ENCODE measurements at regions not wholly inside any gene's neighbourhood (a gene's known extent, or its start where the extent isn't known, plus 50 kb on each side); places are given as distances from the start of the nearest gene placed in this dataset.

DNA sequence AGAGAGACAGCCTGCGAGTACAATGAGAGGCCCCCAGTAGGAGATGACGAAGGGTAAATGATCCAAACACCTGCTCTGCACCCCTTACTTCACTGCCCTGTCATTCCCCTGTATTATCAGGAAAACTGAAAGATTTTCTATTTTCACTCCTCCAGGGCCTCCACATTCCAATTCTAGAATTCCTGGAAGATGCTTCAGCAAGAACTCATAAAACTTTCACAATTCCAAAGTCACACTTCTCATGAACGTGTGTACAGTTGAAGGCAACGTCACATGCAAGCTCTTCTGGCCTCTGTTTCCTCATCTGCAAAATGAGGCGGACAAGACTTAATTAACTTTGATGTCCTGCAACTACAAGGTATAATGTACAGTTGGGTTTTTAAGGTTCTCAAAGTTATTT, 62.8 kb upstream of the SPATA12 start:
- no peak overlapping the region for H3K4me3 ChIP-seq (ENCODE audit: low read length)
- intact Hi-C loops (cut with DNase I): loop anchor here (5.0 to 10.0 kb wide), 5 partner anchors 77 to 227 kb away; partner anchors contain the start of gene APPL1 (in 1 of the 4)
- no peak for DNase-seq
- 72% methylated on average over 5 of the region's 5 CpGs for WGBS
- no peaks in the 10 kb centered on the region for H3K27me3 ChIP-seq (ENCODE audit: control insufficient read depth, insufficient read depth)
- ATAC-seq: peak in 1 of 2 donors; percentile 13
- H3K27ac ChIP-seq (ENCODE audit: low read length): no peak overlapping the region
- H3K9me3 ChIP-seq (ENCODE audit: control insufficient read depth, low read length): no peaks in the 10 kb centered on the region
- H3K4me1 ChIP-seq (ENCODE audit: control insufficient read depth, insufficient read depth, low read length): peaks cover 2% of the 10 kb centered on the region

DNA sequence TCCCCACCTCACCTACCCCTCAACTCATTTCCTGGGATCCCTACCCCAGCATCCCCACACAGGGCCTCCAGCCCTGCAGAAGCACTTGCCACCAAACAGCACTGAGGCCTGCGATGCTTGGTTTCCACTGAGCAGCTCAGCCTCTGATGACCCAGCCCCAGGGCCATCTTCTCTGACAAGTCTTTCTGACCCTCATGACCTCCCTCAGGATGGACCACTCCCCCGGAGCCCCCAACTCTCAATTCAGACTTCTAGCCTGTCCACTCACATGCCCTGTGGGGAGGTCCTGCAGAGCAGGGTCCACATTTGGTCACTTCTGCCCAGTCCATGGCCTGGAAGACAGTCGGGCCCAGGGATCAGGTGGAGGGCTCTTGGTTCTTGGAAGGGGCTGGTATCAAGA, 63.4 kb upstream of the SPATA12 start:
- H3K4me1 ChIP-seq (ENCODE audit: control insufficient read depth, insufficient read depth, low read length): peaks cover 2% of the 10 kb centered on the region
- H3K9me3 ChIP-seq (ENCODE audit: control insufficient read depth, low read length): no peaks in the 10 kb centered on the region
- over 99% methylated on average over 3 of the region's 3 CpGs for WGBS
- no peak for DNase-seq
- no peak overlapping the region for H3K4me3 ChIP-seq (ENCODE audit: low read length)
- intact Hi-C loops (cut with DNase I): loop anchor here (5.0 to 10.0 kb wide), 5 partner anchors 78 to 228 kb away; partner anchors contain the start of gene APPL1 (in 1 of the 4)
- ATAC-seq: peak in 1 of 2 donors; percentile 6
- no peaks in the 10 kb centered on the region for H3K27me3 ChIP-seq (ENCODE audit: control insufficient read depth, insufficient read depth)
- no peak overlapping the region for H3K27ac ChIP-seq (ENCODE audit: low read length)

DNA sequence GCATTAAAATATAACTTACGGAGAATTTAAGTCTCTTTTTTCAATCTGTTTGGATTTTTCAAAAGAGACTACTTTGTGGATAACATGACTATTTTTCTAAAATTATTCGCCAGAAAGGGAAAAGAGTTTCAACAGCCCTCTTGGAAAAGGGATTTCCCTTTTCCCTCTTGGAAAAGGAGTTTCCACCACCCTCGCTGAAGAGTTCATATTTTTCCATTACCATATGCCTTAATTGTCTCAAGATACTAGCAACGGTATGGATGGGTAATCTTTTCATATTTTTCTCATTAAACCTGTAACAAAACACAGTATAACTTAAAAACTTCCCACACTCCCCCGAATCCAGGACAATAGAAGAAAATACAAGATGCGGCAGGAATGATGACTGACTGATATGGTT, 66.1 kb upstream of the SPATA12 start:
- H3K27me3 ChIP-seq (ENCODE audit: control insufficient read depth, insufficient read depth): no peaks in the 10 kb centered on the region
- no peaks in the 10 kb centered on the region for H3K9me3 ChIP-seq (ENCODE audit: control insufficient read depth, low read length)
- intact Hi-C loops (cut with DNase I): loop anchor here (10.0 kb wide), 4 partner anchors 80 to 230 kb away; partner anchors contain the start of gene APPL1 (in 1 of the 4)
- no peak for ATAC-seq
- H3K27ac ChIP-seq (ENCODE audit: low read length): no peak overlapping the region
- peaks cover 4% of the 10 kb centered on the region for H3K4me1 ChIP-seq (ENCODE audit: control insufficient read depth, insufficient read depth, low read length)
- no peak overlapping the region for H3K4me3 ChIP-seq (ENCODE audit: low read length)
- 79% methylated on average over 6 of the region's 6 CpGs for WGBS
- no peak for DNase-seq

DNA sequence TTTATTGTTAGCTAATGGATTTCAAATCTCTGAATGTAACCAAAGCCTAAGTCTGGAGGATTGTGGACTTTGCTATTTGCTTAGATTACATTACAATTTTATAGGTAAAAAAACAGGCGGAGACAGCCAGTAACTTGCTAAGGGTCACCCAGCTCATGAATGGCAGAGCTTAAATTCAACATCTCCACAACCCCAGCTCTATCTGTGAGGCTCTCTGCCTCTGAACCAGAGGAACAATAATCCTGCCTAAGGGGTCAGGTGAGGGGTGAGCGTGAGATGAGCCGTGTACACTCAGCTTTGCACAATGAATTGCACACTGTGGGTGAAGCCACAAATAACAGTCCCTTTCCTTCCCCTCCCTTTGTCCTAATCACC, 69.8 kb upstream of the SPATA12 start:
- ATAC-seq (peak in 1 of 2 donors; percentile 27), DNase-seq (no peak)
- Histone ChIP-seq H3K27me3 (ENCODE audit: control insufficient read depth, insufficient read depth) (no peaks in the 10 kb centered on the region), H3K9me3 (ENCODE audit: control insufficient read depth, low read length) (no peaks in the 10 kb centered on the region), H3K27ac (ENCODE audit: low read length) (no peak overlapping the region), H3K4me3 (ENCODE audit: low read length) (no peak overlapping the region), H3K4me1 (ENCODE audit: control insufficient read depth, insufficient read depth, low read length) (peaks cover 3% of the 10 kb centered on the region)
- 75% methylated on average over 3 of the region's 3 CpGs for WGBS
- intact Hi-C loops (cut with DNase I): loop anchor here (10.0 kb wide), 4 partner anchors 84 to 234 kb away; partner anchors contain the start of gene APPL1 (in 1 of the 4)

DNA sequence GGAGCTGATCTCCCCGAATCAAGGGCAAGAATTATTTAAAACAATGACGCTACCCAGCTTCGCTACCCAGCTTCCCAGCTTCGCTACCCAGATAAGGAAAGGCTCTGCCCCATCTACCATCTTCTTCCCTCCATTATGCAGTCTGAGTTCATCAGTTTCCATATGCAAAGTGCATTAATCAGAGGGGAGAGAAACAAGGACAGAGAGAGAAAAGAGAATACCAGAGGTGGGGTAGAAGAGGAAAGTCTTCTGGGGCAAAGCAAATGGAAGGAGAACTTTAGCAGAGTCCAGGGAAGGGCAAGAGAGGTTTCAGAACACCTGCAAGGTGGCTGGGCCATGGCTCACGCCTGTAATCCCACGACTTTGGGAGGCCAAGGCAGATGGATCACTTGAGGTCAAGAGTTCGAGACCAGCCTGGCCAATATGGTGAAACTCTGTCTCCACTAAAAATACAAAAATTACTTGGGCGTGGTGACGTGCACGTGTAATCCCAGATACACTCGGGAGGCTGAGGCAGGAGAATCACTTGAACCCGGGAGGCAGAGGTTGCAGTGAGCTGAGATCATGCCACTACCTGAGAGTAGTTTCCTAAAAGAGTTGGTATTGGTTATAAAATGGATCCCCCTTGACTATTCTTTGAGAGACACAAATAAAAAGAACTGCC, 70.4 kb upstream of the SPATA12 start:
- Histone ChIP-seq H3K4me1 (ENCODE audit: control insufficient read depth, insufficient read depth, low read length) (peaks cover 3% of the 10 kb centered on the region), H3K27me3 (ENCODE audit: control insufficient read depth, insufficient read depth) (no peaks in the 10 kb centered on the region), H3K27ac (ENCODE audit: low read length) (no peak overlapping the region), H3K4me3 (ENCODE audit: low read length) (no peak overlapping the region), H3K9me3 (ENCODE audit: control insufficient read depth, low read length) (no peaks in the 10 kb centered on the region)
- ATAC-seq: no peak
- intact Hi-C loops (cut with DNase I): loop anchor here (2.0 to 10.0 kb wide), 10 partner anchors 65 to 288 kb away; partner anchors contain the start of genes ARHGEF3 (in 3 of the 4) and APPL1 (in 1 of the 4)
- no peak for DNase-seq
- 75% methylated on average over 12 of the region's 12 CpGs for WGBS

DNA sequence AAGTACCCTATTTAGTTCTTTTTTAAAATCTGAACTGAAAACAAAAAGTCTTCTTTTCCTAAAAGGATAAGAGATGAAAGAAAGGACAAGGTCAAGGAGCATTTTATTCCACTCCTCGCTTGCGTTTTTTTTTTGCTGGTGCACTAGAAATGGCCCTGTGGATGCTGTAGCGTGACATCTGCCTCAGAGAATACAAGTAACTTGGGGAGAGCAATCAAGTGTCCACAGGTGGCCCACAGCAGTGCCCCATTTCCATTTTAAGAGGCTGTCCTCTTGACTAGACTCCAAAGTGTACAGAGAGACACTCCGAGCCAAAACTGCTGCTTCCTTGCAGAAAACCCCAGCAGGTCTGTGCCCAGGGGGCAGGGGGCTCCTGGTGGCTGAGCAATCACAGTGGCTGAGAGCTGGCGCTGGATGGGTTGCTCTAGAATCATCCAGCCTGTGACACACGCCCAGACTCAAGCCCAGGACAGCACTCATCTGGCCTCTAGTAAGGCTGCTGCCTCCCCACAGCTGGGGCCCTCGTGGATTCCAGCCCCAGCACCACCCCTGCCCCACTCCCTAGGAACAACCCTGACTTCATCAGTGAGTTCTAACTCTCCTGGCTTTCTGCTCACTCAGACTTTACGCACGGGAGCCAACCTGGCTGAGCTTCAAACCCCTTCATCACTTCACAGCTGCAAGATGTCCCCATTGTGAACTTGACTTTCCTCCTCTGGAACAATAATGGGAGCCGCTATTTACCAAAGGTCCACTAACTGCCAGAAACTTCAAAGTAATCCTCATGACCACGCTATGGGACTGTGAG, 71.1 kb upstream of the SPATA12 start:
- intact Hi-C loops (cut with DNase I): loop anchor here (2.0 to 10.0 kb wide), 6 partner anchors 65 to 287 kb away; partner anchors contain the start of gene ARHGEF3 (in 3 of the 4)
- peak; percentile 69 to 75 for ATAC-seq
- Histone ChIP-seq H3K9me3 (ENCODE audit: control insufficient read depth, low read length) (no peaks in the 10 kb centered on the region), H3K4me1 (ENCODE audit: control insufficient read depth, insufficient read depth, low read length) (peaks cover 3% of the 10 kb centered on the region), H3K27me3 (ENCODE audit: control insufficient read depth, insufficient read depth) (no peaks in the 10 kb centered on the region), H3K4me3 (ENCODE audit: low read length) (no peak overlapping the region), H3K27ac (ENCODE audit: low read length) (no peak overlapping the region)
- WGBS: 38% methylated on average over 11 of the region's 11 CpGs
- peak; percentile 66 to 84 (median 82) for DNase-seq

DNA sequence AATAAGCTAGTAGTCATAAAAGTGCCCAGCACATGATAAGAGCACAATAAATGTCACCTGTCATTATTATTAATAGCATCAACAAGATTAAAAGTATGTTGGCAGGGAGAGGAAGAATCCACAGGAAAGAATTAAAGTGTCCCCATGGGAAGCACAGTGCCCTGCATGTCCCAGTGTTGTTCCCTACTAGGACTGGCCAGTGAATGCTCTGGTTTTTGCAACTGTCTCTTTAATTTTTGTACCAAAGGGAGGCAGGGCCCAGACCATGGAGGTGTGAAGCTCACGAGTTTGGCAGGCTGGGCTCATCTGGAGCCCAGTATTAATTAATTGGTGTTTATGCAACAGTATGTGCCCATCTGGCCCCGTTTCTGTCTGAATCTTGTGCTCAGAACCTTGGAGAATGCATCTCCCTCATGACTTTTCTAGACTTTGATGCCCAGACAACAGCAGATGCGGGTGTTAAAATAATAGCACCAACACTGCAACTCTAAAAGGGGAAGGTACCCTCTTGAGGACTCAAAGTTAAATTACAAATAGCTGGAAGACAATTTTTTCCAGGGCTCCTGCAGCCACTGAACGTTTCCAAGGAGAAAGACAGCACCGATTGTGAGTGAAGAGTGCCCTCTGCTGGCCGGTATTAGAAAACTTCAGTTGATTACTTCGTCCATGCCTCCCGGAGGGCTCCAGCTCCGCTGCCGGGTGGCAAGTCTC, 71.9 kb upstream of the SPATA12 start:
- Histone ChIP-seq H3K27me3 (ENCODE audit: control insufficient read depth, insufficient read depth) (no peaks in the 10 kb centered on the region), H3K9me3 (ENCODE audit: control insufficient read depth, low read length) (no peaks in the 10 kb centered on the region), H3K4me3 (ENCODE audit: low read length) (no peak overlapping the region), H3K4me1 (ENCODE audit: control insufficient read depth, insufficient read depth, low read length) (peaks cover 7% of the 10 kb centered on the region), H3K27ac (ENCODE audit: low read length) (no peak overlapping the region)
- WGBS: 9% methylated on average over 10 of the region's 10 CpGs
- peak; percentile 82 to 83 (median 82) for DNase-seq
- ATAC-seq: peak; percentile 83
- intact Hi-C loops (cut with DNase I): loop anchor here (2.0 to 10.0 kb wide), 6 partner anchors 64 to 286 kb away; partner anchors contain the start of gene ARHGEF3 (in 3 of the 4)

DNA sequence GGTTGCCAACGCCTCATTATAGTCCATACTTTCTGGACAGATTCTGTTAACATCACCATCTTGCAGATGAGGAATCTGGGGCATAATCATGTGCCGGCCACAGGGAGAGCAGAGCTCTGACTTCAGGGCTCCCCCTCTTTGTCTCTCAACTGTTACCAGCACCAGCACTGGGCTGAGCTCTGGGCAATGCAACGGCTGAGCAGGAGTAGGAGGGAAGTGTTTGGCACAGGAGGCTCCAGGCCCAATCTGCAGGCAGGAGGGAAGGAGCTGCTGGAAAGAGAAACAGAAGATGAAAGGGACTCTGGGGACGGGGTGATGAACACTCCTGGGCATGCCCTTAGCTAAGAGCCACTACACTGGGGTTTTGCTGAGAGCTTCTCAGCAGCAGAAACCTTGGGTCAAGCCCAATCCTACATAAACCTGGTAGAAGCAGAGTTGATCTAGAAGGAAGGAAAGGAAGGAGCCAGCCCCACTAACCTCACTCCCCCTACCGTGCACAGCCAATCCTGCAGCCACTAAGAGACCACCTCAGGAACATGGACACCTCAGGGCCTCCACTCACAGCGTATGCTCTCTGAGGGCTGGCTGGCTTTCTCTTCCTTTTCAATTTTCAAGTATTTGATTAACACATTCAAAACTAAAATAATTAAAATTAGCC, 73.1 kb upstream of the SPATA12 start:
- no peak for DNase-seq
- Histone ChIP-seq H3K27me3 (ENCODE audit: control insufficient read depth, insufficient read depth) (no peaks in the 10 kb centered on the region), H3K4me3 (ENCODE audit: low read length) (no peak overlapping the region), H3K27ac (ENCODE audit: low read length) (no peak overlapping the region), H3K9me3 (ENCODE audit: control insufficient read depth, low read length) (no peaks in the 10 kb centered on the region), H3K4me1 (ENCODE audit: control insufficient read depth, insufficient read depth, low read length) (peaks cover 7% of the 10 kb centered on the region)
- intact Hi-C loops (cut with DNase I): loop anchor here in 3 of 4 donors (5.0 to 10.0 kb wide), 4 partner anchors 63 to 285 kb away; partner anchors contain the start of gene ARHGEF3 (in 2 of the 3)
- 73% methylated on average over 6 of the region's 6 CpGs for WGBS
- no peak for ATAC-seq

DNA sequence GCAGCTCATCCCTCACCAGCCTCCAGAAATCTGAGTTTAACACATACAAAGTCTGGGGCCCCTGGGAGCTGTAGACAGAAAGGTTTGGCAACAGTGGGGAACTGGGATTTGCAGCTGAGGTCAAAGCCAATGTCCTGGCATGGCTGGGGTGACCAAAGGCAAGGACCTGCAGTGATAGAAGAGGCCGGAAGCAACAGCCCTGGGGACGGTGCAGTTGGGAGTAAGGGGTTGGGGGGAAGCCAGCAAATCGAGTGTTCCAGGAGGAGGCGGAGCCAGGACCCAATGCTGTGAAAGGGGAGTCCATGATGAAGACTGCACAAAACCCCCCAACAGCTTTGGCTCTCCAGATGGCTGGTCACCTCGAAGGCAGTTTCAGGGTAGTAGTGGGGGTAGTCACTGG, 74.1 kb upstream of the SPATA12 start:
- peaks cover 7% of the 10 kb centered on the region for H3K4me1 ChIP-seq (ENCODE audit: control insufficient read depth, insufficient read depth, low read length)
- no peaks in the 10 kb centered on the region for H3K9me3 ChIP-seq (ENCODE audit: control insufficient read depth, low read length)
- peak in 2 of 3 donors; percentile 47 to 61 for DNase-seq
- H3K27me3 ChIP-seq (ENCODE audit: control insufficient read depth, insufficient read depth): no peaks in the 10 kb centered on the region
- ATAC-seq: peak in 1 of 2 donors; percentile 1
- intact Hi-C loops (cut with DNase I): loop anchor here in 3 of 4 donors (5.0 to 10.0 kb wide), 4 partner anchors 62 to 284 kb away; partner anchors contain the start of gene ARHGEF3 (in 2 of the 3)
- no peak overlapping the region for H3K4me3 ChIP-seq (ENCODE audit: low read length)
- 51% methylated on average over 5 of the region's 5 CpGs for WGBS
- no peak overlapping the region for H3K27ac ChIP-seq (ENCODE audit: low read length)

DNA sequence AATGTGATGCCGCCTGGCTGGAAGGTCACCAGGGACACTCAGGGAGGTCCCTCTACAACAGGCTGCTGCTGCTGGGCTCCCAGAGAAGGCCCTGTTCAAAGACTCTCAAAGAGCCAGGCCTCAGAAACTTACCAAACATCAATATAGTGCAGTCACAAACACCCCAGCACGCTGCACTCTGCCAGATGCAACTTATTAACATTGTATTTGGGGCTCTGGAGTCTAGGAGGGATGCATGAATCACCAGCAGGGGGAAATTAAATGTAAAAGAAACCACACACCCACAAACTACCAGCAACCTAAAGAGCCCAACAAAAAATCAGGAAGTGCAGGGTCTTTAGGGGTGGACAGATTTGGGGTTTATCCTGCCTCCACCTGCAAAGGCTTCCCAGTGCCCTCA, 74.6 kb upstream of the SPATA12 start:
- intact Hi-C loops (cut with DNase I): loop anchor here in 3 of 4 donors (5.0 to 10.0 kb wide), 4 partner anchors 61 to 284 kb away; partner anchors contain the start of gene ARHGEF3 (in 2 of the 3)
- no peak for DNase-seq

More for the DNA sequence above, 74.6 kb upstream of the SPATA12 start:
- peaks cover 7% of the 10 kb centered on the region for H3K4me1 ChIP-seq (ENCODE audit: control insufficient read depth, insufficient read depth, low read length)
- H3K4me3 ChIP-seq (ENCODE audit: low read length): no peak overlapping the region
- ATAC-seq: no peak
- no peaks in the 10 kb centered on the region for H3K9me3 ChIP-seq (ENCODE audit: control insufficient read depth, low read length)
- WGBS: 63% methylated on average over 2 of the region's 2 CpGs
- H3K27ac ChIP-seq (ENCODE audit: low read length): no peak overlapping the region
- no peaks in the 10 kb centered on the region for H3K27me3 ChIP-seq (ENCODE audit: control insufficient read depth, insufficient read depth)
